ENCODE measurements at regions not wholly inside any gene's neighbourhood (a gene's known extent, or its start where the extent isn't known, plus 50 kb on each side); places are given as distances from the start of the nearest gene placed in this dataset.

DNA sequence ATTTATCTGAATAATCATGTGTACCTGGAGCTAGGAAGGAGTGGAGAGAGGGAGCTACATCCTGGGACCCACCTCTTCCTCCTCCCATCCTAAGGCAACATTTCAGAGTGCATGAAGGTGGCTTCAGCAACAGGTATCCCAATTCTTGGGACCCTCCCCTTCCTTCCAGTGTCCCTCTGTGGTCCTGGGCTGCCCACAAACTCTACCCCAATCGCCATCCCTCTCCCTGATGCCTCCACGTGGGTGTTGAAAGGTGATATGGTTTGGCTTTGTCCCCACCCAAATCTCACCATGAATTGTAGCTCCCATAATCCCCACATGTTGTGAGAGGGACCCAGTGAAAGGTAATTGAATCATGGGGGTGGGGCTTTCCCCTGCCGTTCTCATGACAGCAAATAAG, 121.4 kb downstream of the MED10 start:
- TF ChIP-seq, protein P1, sequence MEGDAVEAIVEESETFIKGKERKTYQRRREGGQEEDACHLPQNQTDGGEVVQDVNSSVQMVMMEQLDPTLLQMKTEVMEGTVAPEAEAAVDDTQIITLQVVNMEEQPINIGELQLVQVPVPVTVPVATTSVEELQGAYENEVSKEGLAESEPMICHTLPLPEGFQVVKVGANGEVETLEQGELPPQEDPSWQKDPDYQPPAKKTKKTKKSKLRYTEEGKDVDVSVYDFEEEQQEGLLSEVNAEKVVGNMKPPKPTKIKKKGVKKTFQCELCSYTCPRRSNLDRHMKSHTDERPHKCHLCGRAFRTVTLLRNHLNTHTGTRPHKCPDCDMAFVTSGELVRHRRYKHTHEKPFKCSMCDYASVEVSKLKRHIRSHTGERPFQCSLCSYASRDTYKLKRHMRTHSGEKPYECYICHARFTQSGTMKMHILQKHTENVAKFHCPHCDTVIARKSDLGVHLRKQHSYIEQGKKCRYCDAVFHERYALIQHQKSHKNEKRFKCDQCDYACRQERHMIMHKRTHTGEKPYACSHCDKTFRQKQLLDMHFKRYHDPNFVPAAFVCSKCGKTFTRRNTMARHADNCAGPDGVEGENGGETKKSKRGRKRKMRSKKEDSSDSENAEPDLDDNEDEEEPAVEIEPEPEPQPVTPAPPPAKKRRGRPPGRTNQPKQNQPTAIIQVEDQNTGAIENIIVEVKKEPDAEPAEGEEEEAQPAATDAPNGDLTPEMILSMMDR (IDR thresholded peaks at IDR 0.05) = no peak
- TF ChIP-seq POLR2A (IDR thresholded peaks at IDR 0.05) = no peak

Measured in heart left ventricle (tissue), 13 donors.